ENCODE measurements at regions not wholly inside any gene's neighbourhood (a gene's known extent, or its start where the extent isn't known, plus 50 kb on each side); places are given as distances from the start of the nearest gene placed in this dataset.
A peak's percentile ranks its signal among the peaks of the same experiment; 100 is the strongest.

DNA sequence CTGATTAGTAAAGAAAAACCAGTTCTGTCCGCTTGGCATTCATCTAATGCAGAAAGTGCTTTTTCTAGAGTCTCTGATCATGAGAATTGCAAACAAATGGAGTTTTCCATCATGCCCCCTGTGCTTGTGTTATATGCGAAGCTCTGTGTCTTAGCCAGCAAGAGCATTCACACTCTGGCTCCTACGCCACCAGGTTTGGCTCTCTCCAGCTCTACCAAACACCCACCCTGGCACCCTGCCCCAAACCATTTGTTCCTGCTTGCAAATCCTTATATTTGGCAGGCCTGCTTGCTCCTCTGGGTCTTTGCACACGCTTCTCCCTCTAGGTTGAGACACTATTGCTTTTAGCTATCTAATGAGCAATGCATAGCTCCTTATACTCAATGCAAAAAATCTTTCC is 204.1 kb upstream of the CYRIA start:
- DNase-seq = no peak

DNA sequence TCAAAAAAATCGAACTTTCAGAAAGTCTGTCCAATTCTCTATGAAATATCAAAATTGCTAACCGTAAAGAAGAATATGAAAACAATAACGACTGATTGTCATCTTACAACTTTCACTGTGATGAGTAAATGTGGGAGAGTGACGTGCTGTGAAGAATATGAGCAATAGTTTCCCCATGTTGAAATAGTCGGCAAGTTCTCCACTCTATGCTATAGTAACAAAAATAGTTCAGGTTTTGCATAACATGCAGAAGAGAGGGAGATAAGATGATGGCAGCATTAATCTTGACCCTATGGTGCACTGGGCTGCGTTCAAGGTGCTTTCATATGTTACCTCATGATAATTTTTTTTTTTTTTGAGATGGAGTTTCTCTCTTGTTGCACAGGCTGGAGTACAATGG is 196.8 kb upstream of the CYRIA start:
- no peak for DNase-seq

DNA sequence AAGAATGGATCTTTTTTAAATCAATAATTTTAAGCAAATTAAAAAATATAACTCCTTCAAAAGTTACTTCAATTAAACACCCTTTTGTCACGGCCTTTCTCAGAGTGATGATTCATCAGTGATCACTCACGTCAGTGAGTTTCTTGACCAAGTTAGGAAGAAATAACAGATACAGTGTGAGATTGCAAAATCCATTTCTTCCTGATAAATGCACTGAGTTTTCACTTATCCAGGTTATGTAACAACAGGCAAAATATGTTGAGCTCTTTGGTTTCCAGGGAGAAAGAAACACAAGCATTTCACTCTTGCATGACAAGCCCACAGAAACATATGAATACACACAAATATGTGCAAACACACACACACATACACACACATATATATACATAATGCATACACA is 195.9 kb upstream of the CYRIA start:
- DNase-seq = no peak

DNA sequence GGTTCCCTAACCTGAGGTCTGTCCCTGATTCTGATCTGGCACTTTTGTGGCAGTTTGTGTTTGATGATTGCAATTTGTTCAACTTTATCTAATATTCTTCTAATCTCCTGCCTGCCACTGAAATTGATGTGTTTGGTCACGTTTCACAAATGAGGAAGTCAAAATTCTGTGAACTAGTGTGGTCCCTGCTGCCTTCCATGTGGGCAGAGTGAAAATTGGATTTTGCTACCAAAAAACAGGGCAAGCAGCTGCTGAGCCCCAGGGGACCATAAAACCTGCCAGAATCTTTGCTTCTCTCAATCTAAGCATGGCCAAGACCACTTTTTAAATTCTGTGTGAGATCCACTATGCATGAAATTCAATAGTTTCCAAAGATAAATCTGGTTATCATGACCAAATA is 195.5 kb upstream of the CYRIA start:
- no peak for DNase-seq

DNA sequence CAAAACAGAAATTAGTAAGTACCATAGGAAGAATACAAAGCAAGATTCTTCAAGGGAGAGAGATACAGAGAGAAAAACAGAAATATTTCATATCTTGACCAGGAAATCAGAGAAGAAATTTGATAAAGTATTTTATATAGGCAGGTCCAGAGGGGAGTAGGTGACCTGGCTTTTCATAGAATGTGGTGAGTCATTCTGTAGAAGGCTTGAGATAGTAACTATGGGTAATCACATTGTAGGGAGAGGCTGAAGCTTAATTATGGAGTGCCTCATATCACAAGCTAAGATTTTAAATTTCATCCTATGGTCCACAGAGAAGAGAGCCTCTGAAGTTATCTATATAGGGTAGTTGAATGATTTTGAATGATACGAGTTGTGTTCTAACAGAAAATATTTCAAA is 195.0 kb upstream of the CYRIA start:
- no peak for DNase-seq

DNA sequence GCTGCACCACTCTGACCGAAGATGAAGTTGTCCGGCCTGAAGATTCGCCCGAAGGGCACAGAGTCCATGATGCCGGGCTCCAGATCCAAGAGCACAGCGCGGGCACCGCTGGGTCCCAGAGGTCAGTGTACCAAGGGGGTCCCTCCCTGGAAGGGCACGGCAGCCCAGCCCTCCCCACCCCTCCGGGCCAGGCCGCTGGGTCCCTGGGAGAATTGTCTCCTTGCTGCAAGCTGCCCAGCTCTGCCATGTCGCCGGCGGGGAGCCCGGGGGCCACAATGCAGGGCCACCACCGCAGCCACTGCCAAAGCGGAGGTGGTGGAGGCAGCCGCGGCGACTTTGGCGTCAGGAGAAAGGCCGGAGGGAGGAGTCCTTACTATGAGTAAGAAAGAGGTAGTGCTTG is 189.5 kb upstream of the CYRIA start:
- DNase-seq = no peak

DNA sequence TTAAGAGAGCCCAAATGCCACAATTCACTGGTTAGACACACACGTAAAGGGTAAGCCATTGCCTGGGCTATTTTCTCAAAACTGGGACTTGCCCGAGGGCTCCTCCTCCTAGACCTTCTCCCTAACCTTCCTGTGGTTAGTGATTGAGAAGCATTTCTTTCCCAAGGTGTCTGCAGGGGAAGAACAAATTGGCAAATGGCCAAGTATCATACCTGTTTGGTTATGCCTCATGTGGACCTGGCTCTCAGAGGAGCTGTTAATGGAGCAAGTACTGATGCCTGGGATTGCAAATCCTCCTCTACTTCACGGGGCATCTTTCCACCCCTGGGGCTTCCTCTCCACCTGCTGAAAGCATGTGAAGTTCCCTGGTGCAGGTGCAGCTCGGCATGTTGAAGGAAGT is 187.5 kb upstream of the CYRIA start:
- no peak for DNase-seq

DNA sequence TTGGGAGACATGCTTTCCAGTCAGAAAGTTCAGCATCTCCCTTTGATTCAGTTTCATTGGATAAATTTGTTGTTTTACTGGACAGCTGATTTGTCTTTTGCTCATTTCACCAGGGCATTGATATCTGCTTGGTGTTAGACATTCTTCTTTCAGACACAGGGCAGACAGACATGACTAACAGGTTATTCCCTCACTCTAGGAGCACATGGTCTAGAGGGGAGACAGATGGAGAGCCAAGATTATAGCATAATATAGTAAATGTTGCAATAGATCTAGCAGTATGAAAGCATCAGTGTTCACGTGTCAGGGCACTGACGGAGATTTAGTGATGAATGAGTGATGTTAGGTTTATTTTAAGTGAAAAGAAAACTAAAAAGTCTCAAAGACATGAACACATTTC is 187.0 kb upstream of the CYRIA start:
- no peak for DNase-seq

DNA sequence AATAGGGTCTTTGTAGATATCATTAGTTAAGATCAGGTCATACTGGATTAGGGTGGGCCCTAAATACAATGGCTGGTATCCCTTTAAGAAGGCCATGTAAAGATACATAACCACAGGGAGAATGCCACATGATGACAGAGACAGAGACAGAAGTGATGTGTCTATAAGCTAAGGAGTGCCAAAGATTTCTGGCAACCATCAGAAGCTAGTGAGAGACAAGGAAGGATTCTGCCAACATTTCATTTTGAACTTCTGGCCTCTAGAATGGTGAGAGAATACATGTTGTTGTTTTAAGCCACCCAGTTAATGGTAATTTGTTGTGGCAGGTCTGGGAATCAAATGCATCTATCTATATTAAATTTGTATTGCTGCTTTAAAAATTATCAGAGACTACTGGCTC is 185.5 kb upstream of the CYRIA start:
- DNase-seq = no peak

DNA sequence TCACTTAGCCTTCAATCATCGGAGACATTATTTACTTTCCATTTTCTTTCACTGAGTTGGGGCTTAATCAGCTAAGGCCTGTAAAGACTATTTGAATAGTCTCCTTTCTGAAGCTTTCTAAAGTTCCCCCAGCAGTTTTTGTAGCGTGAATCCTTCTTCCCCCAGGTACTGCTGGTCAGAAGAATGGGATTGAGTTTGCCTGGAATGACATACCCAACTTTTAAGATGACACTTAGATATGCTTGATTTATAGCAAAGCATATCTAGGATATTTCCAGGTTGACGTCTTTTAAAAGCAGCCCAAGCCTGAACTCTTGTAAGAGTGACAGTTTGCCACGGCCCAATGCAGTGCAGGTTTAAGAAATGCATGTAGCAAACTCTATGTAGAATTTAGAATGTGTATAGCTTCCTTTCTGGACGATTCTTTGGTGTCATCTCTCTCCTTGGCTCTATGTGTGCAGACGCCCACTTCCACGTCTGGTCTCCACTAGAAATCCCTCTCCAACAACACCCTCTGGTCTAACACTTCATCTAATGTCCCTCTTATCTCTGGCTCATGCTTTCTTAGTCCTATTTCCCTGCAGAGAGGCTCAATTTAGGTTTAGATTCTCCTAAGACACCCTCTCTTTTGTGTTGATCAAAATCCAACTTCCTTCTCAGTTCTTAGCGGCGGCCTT is 175.0 kb upstream of the CYRIA start:
- DNase-seq = no peak

DNA sequence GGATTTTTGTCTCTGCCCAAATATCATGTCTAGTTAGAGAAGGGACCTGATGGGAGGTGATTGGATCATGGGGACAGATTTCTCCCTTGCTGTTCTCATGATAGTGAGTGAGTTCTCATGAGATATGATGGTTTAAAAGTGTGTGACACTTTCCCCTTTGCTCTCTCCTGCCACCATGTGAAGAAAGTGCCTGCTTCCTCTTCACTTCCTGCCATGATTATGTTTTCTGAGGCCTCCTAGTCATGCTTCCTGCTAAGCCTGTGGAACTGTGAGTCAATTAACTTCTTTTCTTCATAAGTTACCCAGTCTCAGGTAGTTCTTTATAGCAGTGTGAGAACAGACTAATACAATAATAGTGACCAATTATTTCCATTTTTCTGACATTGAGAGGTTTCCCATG is 167.3 kb upstream of the CYRIA start:
- DNase-seq = no peak

DNA sequence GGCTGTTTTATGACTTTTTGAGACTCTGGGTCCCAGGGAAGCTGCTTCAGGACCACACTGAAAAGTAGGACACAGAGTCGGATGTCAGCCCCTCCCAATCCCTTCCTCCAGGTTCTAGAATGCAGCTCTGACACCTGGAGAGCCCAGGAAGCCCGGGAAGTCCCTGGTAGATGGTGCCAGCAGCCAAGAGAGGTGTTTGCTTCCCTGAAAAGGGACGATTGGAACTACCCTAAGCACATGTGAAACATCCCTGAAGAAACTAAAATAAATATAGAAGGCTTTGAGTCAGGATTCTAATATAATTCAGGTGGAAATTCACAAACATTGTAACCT is 163.2 kb upstream of the CYRIA start:
- no peak for DNase-seq

DNA sequence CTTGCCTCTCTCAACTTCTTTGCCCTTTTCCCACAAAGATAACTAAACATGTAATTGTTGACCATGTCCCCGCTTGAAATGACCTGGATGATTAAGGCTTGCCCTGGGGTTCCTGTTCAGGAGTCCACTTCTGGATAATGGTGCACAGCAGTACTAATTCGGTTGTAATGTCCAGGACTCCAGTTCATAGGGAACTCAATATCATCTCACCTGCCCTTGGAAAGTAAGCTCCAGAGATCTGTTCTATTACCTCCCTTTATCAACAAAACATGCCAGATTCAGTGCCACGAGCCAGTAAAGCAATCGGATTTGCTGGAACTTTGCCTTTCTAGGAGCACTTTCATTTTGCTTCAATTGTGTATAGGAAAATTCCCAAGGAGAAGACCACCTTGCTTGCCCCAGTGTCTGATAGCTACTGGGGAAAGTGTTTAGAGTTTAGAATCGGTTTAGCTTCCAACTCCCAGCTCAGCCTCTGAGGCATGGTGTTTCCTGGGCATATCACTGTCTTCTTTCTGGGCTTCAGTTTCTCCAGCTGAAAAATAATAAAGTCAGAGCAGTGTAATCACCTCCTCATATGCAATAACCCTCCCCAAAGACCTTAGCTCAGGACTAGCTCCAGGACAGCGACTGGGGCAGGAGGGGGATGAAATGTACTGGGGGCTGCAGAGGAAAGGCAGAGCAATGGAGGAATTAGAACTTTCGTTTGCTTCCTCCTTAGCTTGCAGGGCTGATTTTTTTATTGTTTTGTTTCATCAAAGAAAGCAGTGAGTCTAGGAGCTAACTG is 162.6 kb upstream of the CYRIA start:
- DNase-seq = no peak

DNA sequence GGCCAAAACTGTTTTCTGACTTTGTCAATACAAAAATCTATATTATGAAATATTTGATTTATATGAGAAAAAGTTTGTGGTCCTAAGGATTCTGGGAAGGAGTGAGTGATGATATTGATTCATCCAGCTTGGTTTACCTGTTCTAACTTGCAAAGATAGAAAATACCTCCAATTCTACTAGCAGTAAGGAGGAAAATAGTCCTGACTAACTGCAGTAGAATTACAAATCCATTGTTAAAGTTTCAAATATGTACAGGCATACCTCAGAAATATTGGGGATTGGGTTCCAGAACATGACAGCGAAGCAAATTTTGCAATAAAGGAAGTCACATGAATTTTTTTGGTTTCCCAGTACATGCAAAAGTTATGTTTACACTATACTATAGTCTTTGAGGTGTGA is 158.8 kb upstream of the CYRIA start:
- DNase-seq = no peak

DNA sequence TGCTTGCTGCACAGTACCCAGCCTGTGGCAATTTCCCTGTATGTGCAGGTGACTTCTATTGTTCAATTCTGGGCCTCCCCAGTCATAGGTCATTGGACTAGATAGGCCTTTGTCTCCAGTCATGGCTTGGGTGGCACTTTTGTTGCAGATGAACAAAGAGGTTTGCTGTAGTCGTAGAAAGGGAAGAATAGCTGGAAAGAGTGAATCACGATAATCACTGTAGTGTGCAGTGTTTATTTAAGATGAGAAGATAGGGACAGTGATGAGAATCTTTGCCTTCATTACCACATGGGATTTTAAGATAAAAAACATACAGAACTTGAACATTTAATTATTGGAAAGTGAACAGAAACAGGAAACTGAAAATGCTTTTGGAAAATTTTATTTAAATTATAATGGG is 156.1 kb upstream of the CYRIA start:
- peak; percentile 73 for DNase-seq

DNA sequence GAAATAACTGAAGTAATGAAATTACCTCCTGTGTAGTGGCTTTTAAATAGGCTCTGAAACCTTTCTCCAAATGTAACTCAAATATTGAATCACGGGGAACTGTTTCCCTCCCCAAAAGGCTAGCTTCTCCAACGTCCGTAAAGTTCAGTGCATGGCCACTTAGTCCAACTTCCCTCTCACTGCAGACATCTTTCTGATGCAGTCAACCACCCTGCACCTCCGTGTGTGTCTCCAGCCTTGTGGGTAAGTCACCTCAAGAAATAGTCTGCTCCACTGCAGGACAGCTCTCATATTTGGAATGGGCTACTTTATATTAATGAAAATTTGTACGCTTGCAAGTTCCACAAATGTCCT is 152.5 kb upstream of the CYRIA start:
- DNase-seq = no peak

DNA sequence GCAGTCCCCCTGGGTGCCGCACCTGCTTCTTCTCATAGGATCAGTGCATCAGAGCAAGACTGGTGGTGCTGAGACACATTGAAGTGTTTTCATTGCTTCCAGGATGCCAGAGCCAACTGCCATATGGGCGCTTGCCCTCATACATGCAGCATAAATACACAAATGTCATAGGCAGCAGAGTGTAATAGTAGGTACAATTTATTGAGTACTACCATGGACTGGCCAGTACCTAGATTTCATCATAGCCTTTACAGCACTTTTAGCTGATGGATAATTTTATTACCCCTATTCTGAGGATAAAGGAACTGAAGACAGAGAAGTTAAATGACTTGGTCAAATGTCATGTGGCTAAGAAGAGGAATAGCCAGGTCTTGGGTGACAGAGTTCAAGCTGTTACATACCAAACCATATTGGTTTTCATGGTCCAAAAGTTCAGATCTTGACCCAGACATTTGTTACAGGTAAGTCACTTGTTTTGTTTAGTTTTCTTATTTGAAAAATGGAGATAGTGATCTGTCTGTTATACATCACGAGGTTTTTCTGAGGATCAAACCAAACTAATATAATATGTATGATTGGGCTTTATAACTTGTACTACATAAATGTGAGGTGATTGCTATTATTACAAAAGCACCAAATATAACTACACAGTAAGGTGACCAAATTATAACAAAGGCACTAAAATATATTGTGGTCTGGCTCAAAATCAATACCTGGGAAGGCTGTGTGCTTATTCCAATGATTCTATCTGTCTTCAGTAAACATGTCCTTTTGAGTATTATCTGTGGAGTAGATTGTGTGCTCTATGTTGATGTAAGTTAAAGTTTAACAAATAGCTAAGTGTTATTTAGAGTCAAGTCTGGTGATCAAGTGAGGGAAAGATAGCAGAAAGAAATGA is 151.9 kb upstream of the CYRIA start:
- no peak for DNase-seq

DNA sequence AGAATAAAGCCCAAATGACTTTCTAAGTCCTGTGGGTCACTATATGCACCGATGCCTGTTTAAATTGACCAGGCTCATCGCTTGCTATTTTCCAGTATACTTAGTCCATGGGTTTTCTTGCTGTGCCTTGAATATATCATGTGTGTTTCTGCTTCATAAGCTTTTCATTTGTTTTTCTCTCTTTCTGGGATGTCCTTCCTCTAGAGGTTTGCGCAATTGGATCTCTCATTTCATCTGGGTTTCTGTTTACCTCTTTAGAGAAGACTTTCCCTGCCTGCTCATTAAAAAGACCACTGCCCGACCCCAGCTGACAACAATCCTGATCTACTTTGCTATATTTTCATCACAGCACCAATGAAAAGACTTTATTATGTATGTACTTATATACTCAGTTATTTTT is 150.9 kb upstream of the CYRIA start:
- no peak for DNase-seq

DNA sequence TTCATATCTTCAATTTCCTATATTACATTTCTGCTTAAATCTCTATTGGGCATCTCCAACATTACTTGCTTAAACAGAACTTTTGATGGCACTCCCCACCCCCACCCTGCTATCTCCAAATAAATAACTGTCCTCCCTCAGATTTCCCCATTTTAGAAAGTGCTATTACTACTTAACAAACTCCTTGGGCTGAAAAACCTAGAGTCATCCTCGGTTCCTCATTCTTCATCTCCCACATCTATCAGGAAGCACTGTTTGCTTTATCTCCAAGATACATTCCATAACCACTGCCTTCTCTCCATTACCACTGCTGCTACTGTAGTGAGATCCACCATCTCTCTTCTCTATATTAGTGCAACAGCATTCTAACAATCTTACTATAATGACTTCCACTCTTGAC is 150.4 kb upstream of the CYRIA start:
- DNase-seq = no peak

DNA sequence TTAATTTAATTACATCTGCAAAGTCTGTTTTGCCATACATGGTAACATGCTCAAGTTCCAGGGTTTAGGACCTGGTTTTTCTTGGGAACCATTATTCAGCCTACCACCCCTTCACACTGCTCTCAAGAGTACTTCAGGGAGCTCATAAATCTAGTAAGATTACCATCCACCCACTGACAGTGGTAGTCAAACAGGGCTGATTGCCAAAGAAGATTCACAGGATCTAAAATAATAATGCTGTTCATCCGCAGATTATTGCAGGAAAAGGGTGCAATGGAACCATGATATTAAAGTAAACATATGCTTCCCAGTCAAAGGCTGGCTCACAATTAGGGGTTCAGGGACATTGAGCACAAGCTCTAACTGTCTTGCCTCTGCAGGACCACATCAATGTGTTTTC is 148.0 kb upstream of the CYRIA start:
- DNase-seq = no peak

DNA sequence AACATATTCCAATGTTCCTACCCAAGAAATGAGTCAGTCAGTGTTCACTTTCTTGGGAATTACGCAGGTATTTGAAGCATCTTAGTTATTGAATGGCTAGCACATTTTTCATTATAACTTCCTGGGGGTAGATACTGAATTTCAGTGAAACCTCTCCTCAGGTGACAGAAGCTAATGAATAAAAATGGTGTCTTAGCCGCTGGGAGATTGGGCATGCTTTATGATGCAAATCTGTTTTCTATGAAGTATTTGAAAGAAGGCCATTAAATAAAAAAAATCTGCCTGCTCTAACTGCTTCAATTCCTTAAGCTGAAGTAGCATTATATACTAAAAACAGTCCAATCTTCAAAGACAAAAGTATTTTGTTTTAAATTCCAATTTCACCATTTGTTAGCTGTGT is 132.8 kb upstream of the CYRIA start:
- DNase-seq = no peak

DNA sequence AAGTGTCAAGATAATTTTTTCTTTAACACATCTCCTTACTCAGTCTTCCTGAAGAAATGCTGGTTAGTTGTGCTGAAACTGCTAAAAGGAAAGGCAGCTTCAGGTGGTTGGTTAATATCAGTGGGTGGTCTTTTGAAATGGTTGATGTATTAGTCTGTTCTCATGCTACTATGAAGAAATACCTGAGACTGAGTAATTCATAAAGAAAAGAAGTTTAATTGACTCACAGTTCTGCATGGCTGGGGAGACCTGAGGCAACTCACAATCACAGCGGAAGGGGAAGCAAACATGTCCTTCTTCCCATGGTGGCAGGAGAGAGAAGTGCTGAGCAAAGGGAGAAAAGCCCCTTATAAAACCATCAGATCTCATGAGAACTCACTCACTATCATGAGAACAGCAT is 125.9 kb upstream of the CYRIA start:
- DNase-seq = no peak

DNA sequence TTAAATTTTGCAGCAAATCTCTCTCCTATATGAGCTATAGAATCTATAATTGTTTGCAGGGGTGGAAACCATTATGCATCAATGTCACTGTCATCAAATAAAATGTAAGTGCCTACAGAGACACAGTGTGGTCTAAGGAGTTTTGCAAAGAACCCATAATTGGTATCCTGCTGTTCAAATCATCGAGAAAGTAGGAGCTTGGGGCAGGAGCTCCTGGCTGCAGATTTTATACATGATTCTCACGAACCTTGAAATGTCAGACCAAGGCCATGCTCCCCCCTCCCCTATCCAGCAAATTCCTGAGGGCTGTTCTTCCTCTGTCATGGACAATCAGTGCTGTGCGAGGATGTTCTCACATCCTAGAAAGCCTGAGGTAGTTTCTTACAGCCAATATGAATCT is 119.5 kb upstream of the CYRIA start:
- DNase-seq = no peak

DNA sequence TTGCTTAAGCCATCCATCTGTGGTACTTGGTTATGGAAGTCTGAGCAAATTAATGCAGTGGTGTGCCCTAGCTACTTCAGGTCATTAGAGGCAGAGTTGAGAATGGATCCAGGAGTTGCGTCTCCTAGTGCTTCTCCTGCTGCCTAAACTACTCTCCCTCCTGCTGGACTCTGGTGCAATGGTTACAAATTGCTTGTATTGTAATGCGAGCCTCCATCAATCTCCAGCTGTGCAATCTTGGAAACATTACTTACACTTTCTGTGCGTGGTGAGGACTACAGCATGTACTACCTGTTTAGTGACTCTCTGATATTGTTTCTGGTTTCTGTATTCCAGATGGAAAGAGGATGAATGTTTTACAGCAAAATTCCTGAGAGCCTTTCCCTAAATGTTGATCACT is 119.0 kb upstream of the CYRIA start:
- no peak for DNase-seq

All from NCI-H1436 (cell line).